HG03039 (cell line): ENCODE measurements at regions not wholly inside any gene's neighbourhood (a gene's known extent, or its start where the extent isn't known, plus 50 kb on each side); places are given as distances from the start of the nearest gene placed in this dataset.
"Not testable (repeated sequence)": the region's sequence is repeated elsewhere in the genome, so short reads cannot be mapped to it uniquely, and the experiment has no call there.

Source experiments
- ATAC-seq: cut with Tn5 transposase; IDR thresholded peaks from one replicate; pipeline ENCODE4 v1.9.1; 2021; ENCODE audit warnings: mild to moderate bottlenecking, moderate library complexity; ENCODE audit not compliant: unreplicated experiment

- no peak for ATAC-seq
Observed at GRCh38 chr13:58324161-58324560, 692.6 kb downstream of the PCDH17 start.

- ATAC-seq: no peak
Observed at GRCh38 chr13:58329746-58330145, 698.2 kb downstream of the PCDH17 start.

- no peak for ATAC-seq
Observed at GRCh38 chr13:58340895-58341294, 709.4 kb downstream of the PCDH17 start.

- ATAC-seq: no peak
Observed at GRCh38 chr13:58341318-58341717, 709.8 kb downstream of the PCDH17 start.

- ATAC-seq: no peak
Observed at GRCh38 chr13:58343076-58343475, 711.5 kb downstream of the PCDH17 start.

GRCh38 chr13:58352100-58352499 lies 720.6 kb downstream of the PCDH17 start:
- ATAC-seq: not testable (repeated sequence)

- ATAC-seq: no peak
Observed at GRCh38 chr13:58369936-58370335, 738.4 kb downstream of the PCDH17 start.

GRCh38 chr13:58376349-58376748 lies 744.8 kb downstream of the PCDH17 start:
- no peak for ATAC-seq

GRCh38 chr13:58376775-58377174 lies 745.2 kb downstream of the PCDH17 start:
- ATAC-seq: no peak

GRCh38 chr13:58379221-58379620 lies 747.7 kb downstream of the PCDH17 start:
- ATAC-seq: no peak

- not testable (repeated sequence) for ATAC-seq
Observed at GRCh38 chr13:58385336-58385735, 753.8 kb downstream of the PCDH17 start.

- no peak for ATAC-seq
Observed at GRCh38 chr13:58397596-58398387, 766.2 kb downstream of the PCDH17 start.

GRCh38 chr13:58399263-58399662 lies 767.7 kb downstream of the PCDH17 start:
- ATAC-seq: no peak

GRCh38 chr13:58406545-58406944 lies 775.0 kb downstream of the PCDH17 start:
- ATAC-seq: no peak

GRCh38 chr13:58429917-58430316 lies 798.4 kb downstream of the PCDH17 start:
- no peak for ATAC-seq

GRCh38 chr13:58434943-58435342 lies 803.4 kb downstream of the PCDH17 start:
- no peak for ATAC-seq

GRCh38 chr13:58437427-58437826 lies 805.9 kb downstream of the PCDH17 start:
- ATAC-seq: no peak

GRCh38 chr13:58446979-58447378 lies 815.4 kb downstream of the PCDH17 start:
- no peak for ATAC-seq

- ATAC-seq: no peak
Observed at GRCh38 chr13:58452123-58452623, 820.6 kb downstream of the PCDH17 start.

- no peak for ATAC-seq
Observed at GRCh38 chr13:58455094-58455493, 823.5 kb downstream of the PCDH17 start.

- ATAC-seq: no peak
Observed at GRCh38 chr13:58461217-58461616, 829.7 kb downstream of the PCDH17 start.

- ATAC-seq: no peak
Observed at GRCh38 chr13:58463841-58464240, 832.3 kb downstream of the PCDH17 start.

GRCh38 chr13:58467176-58467575 lies 835.6 kb downstream of the PCDH17 start:
- no peak for ATAC-seq
